Parathyroid adenoma (tissue), 2 donors: ENCODE measurements at regions not wholly inside any gene's neighbourhood (a gene's known extent, or its start where the extent isn't known, plus 50 kb on each side); places are given as distances from the start of the nearest gene placed in this dataset.

Source experiments
- H2AFZ ChIP-seq: fragments of 300-600 bp; sonication (generic); one replicate; pipeline ENCODE4 v1.7.0; 2017; ENCODE audit warnings: antibody characterized with exemption, mild to moderate bottlenecking
- H3K27ac ChIP-seq: fragments of 300-600 bp; sonication (generic); one replicate; pipeline ENCODE4 v1.7.0; 2017
- H3K27me3 ChIP-seq: fragments of 300-600 bp; sonication (generic); one replicate; pipeline ENCODE4 v1.7.0; 2017; ENCODE audit warnings: low read length; ENCODE audit not compliant: control insufficient read depth, insufficient read depth
- H3K36me3 ChIP-seq: fragments of 300-600 bp; sonication (generic); one replicate; pipeline ENCODE4 v1.7.0; 2017; ENCODE audit warnings: low read length; ENCODE audit not compliant: control insufficient read depth, insufficient read depth
- H3K4me1 ChIP-seq: fragments of 300-600 bp; sonication (generic); one replicate; pipeline ENCODE4 v1.7.0; 2017; ENCODE audit warnings: control low read depth
- H3K4me2 ChIP-seq: fragments of 300-600 bp; sonication (generic); one replicate; pipeline ENCODE4 v1.7.0; 2017; ENCODE audit warnings: low read length
- H3K4me3 ChIP-seq: fragments of 300-600 bp; sonication (generic); one replicate; pipeline ENCODE4 v1.7.0; 2017; ENCODE audit warnings: low read depth, low read length
- H3K79me2 ChIP-seq: fragments of 300-600 bp; sonication (generic); one replicate; pipeline ENCODE4 v1.7.0; 2017; ENCODE audit warnings: control low read depth
- H3K9ac ChIP-seq: fragments of 300-600 bp; sonication (generic); one replicate; pipeline ENCODE4 v1.7.0; 2017; ENCODE audit warnings: mild to moderate bottlenecking
- H3K9me3 ChIP-seq: fragments of 300-600 bp; sonication (generic); one replicate; pipeline ENCODE4 v1.7.0; 2017; ENCODE audit warnings: low read length; ENCODE audit not compliant: control insufficient read depth
- TF ChIP-seq, protein P1 (sequence below): fragments of 300-600 bp; sonication (generic); IDR thresholded peaks from one replicate; pipeline ENCODE4 v1.7.0; 2017; ENCODE audit warnings: antibody characterized with exemption, mild to moderate bottlenecking
- donor health status: primary hyperparathyroidism.

DNA sequence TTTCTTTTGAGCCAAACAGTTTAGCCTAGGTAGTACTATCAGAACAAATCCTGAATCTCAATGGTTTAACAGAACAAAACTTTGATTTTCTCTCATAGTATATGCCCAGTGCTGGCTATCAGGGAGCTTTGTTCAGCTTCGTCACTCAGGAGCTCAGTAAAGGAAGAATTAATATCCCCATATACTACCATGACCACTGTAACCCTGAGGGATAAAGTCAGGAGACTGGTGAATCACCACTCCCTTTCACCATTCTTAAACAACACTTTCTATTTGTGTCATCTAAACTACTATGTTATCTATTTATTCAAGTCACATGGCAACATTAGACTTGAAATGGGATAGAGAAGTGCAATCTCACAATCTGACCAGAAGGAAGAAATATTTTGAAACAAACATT lies 522.6 kb upstream of the COX7C start:
- H3K36me3 ChIP-seq = no peaks in the 10 kb centered on the region
- TF ChIP-seq, protein P1, sequence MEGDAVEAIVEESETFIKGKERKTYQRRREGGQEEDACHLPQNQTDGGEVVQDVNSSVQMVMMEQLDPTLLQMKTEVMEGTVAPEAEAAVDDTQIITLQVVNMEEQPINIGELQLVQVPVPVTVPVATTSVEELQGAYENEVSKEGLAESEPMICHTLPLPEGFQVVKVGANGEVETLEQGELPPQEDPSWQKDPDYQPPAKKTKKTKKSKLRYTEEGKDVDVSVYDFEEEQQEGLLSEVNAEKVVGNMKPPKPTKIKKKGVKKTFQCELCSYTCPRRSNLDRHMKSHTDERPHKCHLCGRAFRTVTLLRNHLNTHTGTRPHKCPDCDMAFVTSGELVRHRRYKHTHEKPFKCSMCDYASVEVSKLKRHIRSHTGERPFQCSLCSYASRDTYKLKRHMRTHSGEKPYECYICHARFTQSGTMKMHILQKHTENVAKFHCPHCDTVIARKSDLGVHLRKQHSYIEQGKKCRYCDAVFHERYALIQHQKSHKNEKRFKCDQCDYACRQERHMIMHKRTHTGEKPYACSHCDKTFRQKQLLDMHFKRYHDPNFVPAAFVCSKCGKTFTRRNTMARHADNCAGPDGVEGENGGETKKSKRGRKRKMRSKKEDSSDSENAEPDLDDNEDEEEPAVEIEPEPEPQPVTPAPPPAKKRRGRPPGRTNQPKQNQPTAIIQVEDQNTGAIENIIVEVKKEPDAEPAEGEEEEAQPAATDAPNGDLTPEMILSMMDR = no peak
- H3K79me2 ChIP-seq = no peaks in the 10 kb centered on the region
- H3K4me1 ChIP-seq = no peaks in the 10 kb centered on the region
- no peak overlapping the region for H3K4me3 ChIP-seq
- no peaks in the 10 kb centered on the region for H3K9me3 ChIP-seq
- H3K4me2 ChIP-seq = no peak overlapping the region
- no peak overlapping the region for H3K9ac ChIP-seq
- no peak overlapping the region for H3K27ac ChIP-seq
- no peaks in the 10 kb centered on the region for H3K27me3 ChIP-seq
- H2AFZ ChIP-seq = no peak overlapping the region

DNA sequence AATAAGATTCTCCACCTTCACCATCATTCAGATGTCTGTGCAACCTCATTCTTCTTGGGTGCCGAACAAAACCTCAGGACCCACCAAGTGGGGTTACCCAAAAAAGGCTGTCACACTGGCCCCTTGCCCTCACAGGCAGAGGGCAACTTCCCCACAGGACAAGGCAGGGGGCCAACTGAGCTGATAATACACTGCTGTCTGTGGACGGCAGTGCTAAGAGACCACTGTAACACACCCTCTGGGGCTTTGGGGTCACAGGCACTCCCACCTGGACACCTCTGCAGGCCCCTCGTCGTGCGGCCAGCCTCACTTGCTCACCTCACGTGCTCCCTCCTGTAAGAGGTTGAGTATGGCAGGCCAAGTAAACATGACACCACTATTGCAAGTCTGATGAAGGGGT lies 515.8 kb upstream of the COX7C start:
- no peak overlapping the region for H3K4me3 ChIP-seq
- no peak overlapping the region for H2AFZ ChIP-seq
- H3K9ac ChIP-seq = no peak overlapping the region
- no peaks in the 10 kb centered on the region for H3K27me3 ChIP-seq
- no peaks in the 10 kb centered on the region for H3K9me3 ChIP-seq
- TF ChIP-seq, protein P1 = no peak
- no peaks in the 10 kb centered on the region for H3K36me3 ChIP-seq
- H3K4me2 ChIP-seq = no peak overlapping the region
- H3K27ac ChIP-seq = no peak overlapping the region
- no peaks in the 10 kb centered on the region for H3K79me2 ChIP-seq
- H3K4me1 ChIP-seq = no peaks in the 10 kb centered on the region

- Histone ChIP-seq H3K27ac (no peak overlapping the region), H3K9me3 (no peaks in the 10 kb centered on the region), H3K9ac (no peak overlapping the region), H3K36me3 (no peaks in the 10 kb centered on the region), H2AFZ (no peak overlapping the region), H3K4me1 (no peaks in the 10 kb centered on the region), H3K4me3 (no peak overlapping the region), H3K79me2 (no peaks in the 10 kb centered on the region), H3K4me2 (no peak overlapping the region), H3K27me3 (no peaks in the 10 kb centered on the region)
- TF ChIP-seq, protein P1 = no peak
These were observed 508.9 kb upstream of the COX7C start for GRCh38 chr5:86108825-86109224.

GRCh38 chr5:86112249-86112648 lies 505.5 kb upstream of the COX7C start:
- Histone ChIP-seq H3K79me2 (no peaks in the 10 kb centered on the region), H3K27me3 (no peaks in the 10 kb centered on the region), H3K4me2 (no peak overlapping the region), H3K27ac (no peak overlapping the region), H3K9ac (no peak overlapping the region), H3K4me1 (no peaks in the 10 kb centered on the region), H3K36me3 (no peaks in the 10 kb centered on the region), H2AFZ (no peak overlapping the region), H3K9me3 (no peaks in the 10 kb centered on the region), H3K4me3 (no peak overlapping the region)
- TF ChIP-seq, protein P1 = no peak

GRCh38 chr5:86115164-86115563 lies 502.6 kb upstream of the COX7C start:
- H3K9me3 ChIP-seq = no peaks in the 10 kb centered on the region
- no peaks in the 10 kb centered on the region for H3K36me3 ChIP-seq
- H3K4me3 ChIP-seq = no peak overlapping the region
- H2AFZ ChIP-seq = no peak overlapping the region
- H3K27ac ChIP-seq = no peak overlapping the region
- no peak overlapping the region for H3K4me2 ChIP-seq
- H3K79me2 ChIP-seq = no peaks in the 10 kb centered on the region
- H3K4me1 ChIP-seq = no peaks in the 10 kb centered on the region
- no peak overlapping the region for H3K9ac ChIP-seq
- H3K27me3 ChIP-seq = no peaks in the 10 kb centered on the region
- TF ChIP-seq, protein P1 = no peak
